HFF-Myc (cell line): ENCODE measurements at regions not wholly inside any gene's neighbourhood (a gene's known extent, or its start where the extent isn't known, plus 50 kb on each side); places are given as distances from the start of the nearest gene placed in this dataset.

Experiments
- DNase-seq: peaks from one replicate; pipeline ENCODE4 v3.0.0-alpha.2; 2011; ENCODE audit warnings: low read depth; ENCODE audit errors: extremely low read depth
- H3K4me3 ChIP-seq: replicated peaks from 2 replicates; pipeline ENCODE4 v1.5.1; 2011; ENCODE audit warnings: low read depth, mild to moderate bottlenecking, control low read depth, low read length
- CTCF ChIP-seq: IDR thresholded peaks from 2 replicates; pipeline ENCODE4 v1.5.1; 2012; ENCODE audit warnings: mild to moderate bottlenecking, low read depth, low read length, control low read depth; ENCODE audit errors: missing control alignments

- no peak overlapping the region for H3K4me3 ChIP-seq
- no peak for DNase-seq
- no peak for TF ChIP-seq CTCF
Measured at GRCh38 chr11:109870297-109870696, 222.9 kb upstream of the ZC3H12C start.

GRCh38 chr11:109877043-109877442, 216.1 kb upstream of the ZC3H12C start:
- no peak for DNase-seq
- no peak overlapping the region for H3K4me3 ChIP-seq
- TF ChIP-seq CTCF, result no peak

GRCh38 chr11:109884501-109884900, 208.7 kb upstream of the ZC3H12C start:
- TF ChIP-seq CTCF, result no peak
- no peak overlapping the region for H3K4me3 ChIP-seq
- DNase-seq, result no peak

GRCh38 chr11:109885006-109885405, 208.2 kb upstream of the ZC3H12C start:
- no peak overlapping the region for H3K4me3 ChIP-seq
- no peak for TF ChIP-seq CTCF
- no peak for DNase-seq

- no peak for DNase-seq
- TF ChIP-seq CTCF, result no peak
Measured at GRCh38 chr11:109892321-109892794, 200.8 kb upstream of the ZC3H12C start.

GRCh38 chr11:109894242-109894641, 198.9 kb upstream of the ZC3H12C start:
- no peak for TF ChIP-seq CTCF
- H3K4me3 ChIP-seq, result no peak overlapping the region
- no peak for DNase-seq

More at GRCh38 chr11:109892321-109892794, 200.8 kb upstream of the ZC3H12C start:
- no peak overlapping the region for H3K4me3 ChIP-seq

- no peak for TF ChIP-seq CTCF
- DNase-seq, result no peak
- no peak overlapping the region for H3K4me3 ChIP-seq
Measured at GRCh38 chr11:109898592-109898991, 194.6 kb upstream of the ZC3H12C start.
